ENCODE measurements at regions not wholly inside any gene's neighbourhood (a gene's known extent, or its start where the extent isn't known, plus 50 kb on each side); places are given as distances from the start of the nearest gene placed in this dataset.

- no peak for DNase-seq (ENCODE audit: low read depth)
- no peak for TF ChIP-seq CTCF (conservative IDR thresholded peaks at IDR 0.05; ENCODE audit: low read depth, low read length)
- no peak overlapping the region for H3K4me3 ChIP-seq (ENCODE audit: low read length)
These were observed 120.5 kb upstream of the MAST4 start for GRCh38 chr5:66475731-66476130.

- H3K4me3 ChIP-seq (ENCODE audit: low read length): no peak overlapping the region
- no peak for DNase-seq (ENCODE audit: low read depth)
- no peak for TF ChIP-seq CTCF (conservative IDR thresholded peaks at IDR 0.05; ENCODE audit: low read depth, low read length)
These were observed 118.6 kb upstream of the MAST4 start for GRCh38 chr5:66477596-66477995.

- DNase-seq (ENCODE audit: low read depth): no peak
- TF ChIP-seq CTCF (conservative IDR thresholded peaks at IDR 0.05; ENCODE audit: low read depth, low read length): peak; percentile 0
- H3K4me3 ChIP-seq (ENCODE audit: low read length): no peak overlapping the region
These were observed 101.8 kb upstream of the MAST4 start for GRCh38 chr5:66494437-66494836.

GRCh38 chr5:66498791-66499207 lies 97.4 kb upstream of the MAST4 start:
- no peak overlapping the region for H3K4me3 ChIP-seq (ENCODE audit: low read length)
- TF ChIP-seq CTCF (conservative IDR thresholded peaks at IDR 0.05; ENCODE audit: low read depth, low read length): no peak
- no peak for DNase-seq (ENCODE audit: low read depth)

- no peak for TF ChIP-seq CTCF (conservative IDR thresholded peaks at IDR 0.05; ENCODE audit: low read depth, low read length)
- H3K4me3 ChIP-seq (ENCODE audit: low read length): no peak overlapping the region
- DNase-seq (ENCODE audit: low read depth): no peak
These were observed 92.9 kb upstream of the MAST4 start for GRCh38 chr5:66503203-66503789.

- DNase-seq (ENCODE audit: low read depth): no peak
- TF ChIP-seq CTCF (conservative IDR thresholded peaks at IDR 0.05; ENCODE audit: low read depth, low read length): no peak
- H3K4me3 ChIP-seq (ENCODE audit: low read length): no peak overlapping the region
These were observed 89.1 kb upstream of the MAST4 start for GRCh38 chr5:66507106-66507505.

- TF ChIP-seq CTCF (conservative IDR thresholded peaks at IDR 0.05; ENCODE audit: low read depth, low read length): no peak
- no peak for DNase-seq (ENCODE audit: low read depth)
- H3K4me3 ChIP-seq (ENCODE audit: low read length): no peak overlapping the region
These were observed 84.7 kb upstream of the MAST4 start for GRCh38 chr5:66511491-66511890.

All from retinal pigment epithelial cell (primary cell).